Erythroblast (primary cell): ENCODE measurements at regions not wholly inside any gene's neighbourhood (a gene's known extent, or its start where the extent isn't known, plus 50 kb on each side); places are given as distances from the start of the nearest gene placed in this dataset.

Experiments used
- GATA1 ChIP-seq: IDR thresholded peaks from 2 replicates; pipeline ENCODE4 v1.6.1; 2011; ENCODE audit warnings: low read depth, mild to moderate bottlenecking, control low read depth, low read length, moderate library complexity
- POLR2A ChIP-seq: IDR thresholded peaks from 2 replicates; pipeline ENCODE4 v1.6.1; 2011; ENCODE audit warnings: mild to moderate bottlenecking, low read length

GRCh38 chr12:47602325-47602724, 103.5 kb downstream of the RPAP3 start:
- TF ChIP-seq POLR2A: no peak
- TF ChIP-seq GATA1: no peak
